ENCODE measurements at regions not wholly inside any gene's neighbourhood (a gene's known extent, or its start where the extent isn't known, plus 50 kb on each side); places are given as distances from the start of the nearest gene placed in this dataset.

DNA sequence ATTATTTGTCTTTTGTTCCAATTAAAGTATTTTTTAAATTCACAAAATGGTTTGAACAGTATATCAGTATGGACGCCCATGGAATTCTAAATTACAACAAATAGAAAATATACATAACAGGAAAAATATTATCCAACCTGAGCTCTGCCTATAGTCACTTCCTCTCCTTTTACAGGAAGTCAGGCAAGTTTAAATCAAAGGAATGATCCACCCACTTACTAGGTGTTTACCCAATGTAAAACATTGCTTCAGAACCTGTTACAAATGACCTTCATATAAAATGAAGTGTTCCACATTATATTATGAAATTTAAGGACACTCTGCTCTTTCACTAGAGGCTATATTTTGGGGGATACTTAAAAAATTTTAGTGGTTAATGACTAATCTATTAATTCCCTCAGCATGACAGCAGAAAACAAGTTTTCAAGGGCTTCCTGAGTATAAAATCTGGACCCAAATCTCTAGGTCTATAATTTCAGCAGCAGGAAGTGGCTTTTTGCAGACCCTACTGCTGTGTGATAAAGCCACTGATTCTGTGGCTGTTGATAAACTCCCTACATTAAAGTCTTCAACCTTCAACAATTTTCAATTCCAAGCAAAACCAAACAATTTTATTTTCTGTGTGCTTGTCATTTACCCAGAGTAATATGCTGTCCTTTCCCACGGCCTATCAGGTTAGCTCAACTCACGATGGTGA is 722.6 kb downstream of the GATA3 start:
- TF ChIP-seq, protein P1, sequence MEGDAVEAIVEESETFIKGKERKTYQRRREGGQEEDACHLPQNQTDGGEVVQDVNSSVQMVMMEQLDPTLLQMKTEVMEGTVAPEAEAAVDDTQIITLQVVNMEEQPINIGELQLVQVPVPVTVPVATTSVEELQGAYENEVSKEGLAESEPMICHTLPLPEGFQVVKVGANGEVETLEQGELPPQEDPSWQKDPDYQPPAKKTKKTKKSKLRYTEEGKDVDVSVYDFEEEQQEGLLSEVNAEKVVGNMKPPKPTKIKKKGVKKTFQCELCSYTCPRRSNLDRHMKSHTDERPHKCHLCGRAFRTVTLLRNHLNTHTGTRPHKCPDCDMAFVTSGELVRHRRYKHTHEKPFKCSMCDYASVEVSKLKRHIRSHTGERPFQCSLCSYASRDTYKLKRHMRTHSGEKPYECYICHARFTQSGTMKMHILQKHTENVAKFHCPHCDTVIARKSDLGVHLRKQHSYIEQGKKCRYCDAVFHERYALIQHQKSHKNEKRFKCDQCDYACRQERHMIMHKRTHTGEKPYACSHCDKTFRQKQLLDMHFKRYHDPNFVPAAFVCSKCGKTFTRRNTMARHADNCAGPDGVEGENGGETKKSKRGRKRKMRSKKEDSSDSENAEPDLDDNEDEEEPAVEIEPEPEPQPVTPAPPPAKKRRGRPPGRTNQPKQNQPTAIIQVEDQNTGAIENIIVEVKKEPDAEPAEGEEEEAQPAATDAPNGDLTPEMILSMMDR (IDR thresholded peaks at IDR 0.05 in 2 of 3, conservative IDR thresholded peaks at IDR 0.05 in 1 of 3; ENCODE audit: control insufficient read depth in 2 of 3, extremely low read depth in 1 of 3, insufficient read depth in 1 of 3, low read depth in 3 of 3, low read length in 3 of 3) = no peak
- TF ChIP-seq TCF7 (IDR thresholded peaks at IDR 0.05; ENCODE audit: borderline replicate concordance) (no peak), JUND (IDR thresholded peaks at IDR 0.05; ENCODE audit: low read depth, low read length) (no peak)
